ENCODE measurements at regions not wholly inside any gene's neighbourhood (a gene's known extent, or its start where the extent isn't known, plus 50 kb on each side); places are given as distances from the start of the nearest gene placed in this dataset.
"Not testable (repeated sequence)": the region's sequence is repeated elsewhere in the genome, so short reads cannot be mapped to it uniquely, and the experiment has no call there.

DNA sequence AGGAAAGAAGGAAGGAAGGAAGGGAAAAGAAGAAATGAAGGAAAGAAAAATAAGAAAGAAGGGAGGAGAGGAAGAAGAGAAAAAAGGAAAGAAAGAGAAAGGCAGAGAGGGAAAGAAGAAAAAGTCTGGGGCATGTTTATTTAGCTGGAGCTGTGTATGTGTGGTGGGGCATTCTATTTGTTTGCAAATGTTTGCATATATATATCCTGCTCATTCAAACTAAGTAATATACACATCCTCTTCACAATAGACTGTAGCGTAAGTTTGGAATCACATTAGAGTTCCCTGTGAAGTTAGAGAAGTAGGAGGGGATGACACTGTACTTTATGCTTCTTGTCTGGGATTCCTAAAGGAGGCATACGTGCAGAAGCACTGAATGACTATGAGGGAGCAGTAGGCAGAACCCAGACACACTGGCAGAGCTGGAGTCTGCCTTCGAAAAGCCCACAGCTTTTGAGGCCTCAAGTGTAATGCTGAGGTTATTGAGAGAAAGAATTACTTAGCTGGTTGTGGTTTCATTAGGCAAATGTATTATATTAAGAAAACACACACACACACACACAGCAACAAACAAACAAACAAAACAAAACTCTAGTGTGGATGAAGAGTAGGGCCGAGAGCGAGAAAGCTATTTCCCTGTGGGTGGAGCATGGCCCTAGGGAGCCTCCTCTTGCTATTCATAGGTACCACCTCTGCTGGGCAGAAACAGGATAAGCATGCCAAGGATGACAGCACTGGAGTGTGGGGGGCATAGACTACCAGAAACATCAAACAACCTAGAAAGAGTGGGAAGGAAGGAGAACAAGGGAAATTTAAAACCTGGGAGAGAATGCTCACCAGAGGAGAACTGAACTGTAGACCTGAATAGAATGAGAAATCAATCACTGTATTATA, 905.1 kb upstream of the NXPH2 start:
- no peak for DNase-seq

DNA sequence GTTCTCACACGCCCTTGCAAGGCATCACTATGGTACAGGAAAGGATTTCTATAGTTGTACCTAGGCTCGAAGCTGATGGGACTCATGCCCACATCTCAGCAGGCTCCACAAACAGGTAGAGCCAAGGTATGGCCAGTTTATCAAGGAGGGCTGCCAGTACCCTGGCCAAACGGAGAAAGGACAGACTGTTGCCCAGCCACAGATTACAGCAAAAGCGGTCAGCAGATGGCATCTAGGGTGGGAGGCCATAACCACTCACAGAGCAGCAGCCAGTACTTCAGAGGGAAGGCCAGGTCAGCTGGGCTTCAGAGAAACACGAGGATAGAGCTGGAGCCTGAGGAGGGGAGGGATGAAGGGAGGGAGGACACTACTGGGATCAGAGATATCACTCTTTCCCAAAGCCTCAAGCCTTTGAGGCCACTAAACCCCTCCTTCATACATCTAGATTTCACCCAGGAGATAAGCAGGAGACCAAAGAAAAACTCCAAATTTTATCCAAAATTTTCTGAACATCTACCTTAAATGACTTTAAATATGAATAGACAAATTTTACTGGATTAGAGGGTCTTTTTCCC, 904.2 kb upstream of the NXPH2 start:
- DNase-seq, result no peak

DNA sequence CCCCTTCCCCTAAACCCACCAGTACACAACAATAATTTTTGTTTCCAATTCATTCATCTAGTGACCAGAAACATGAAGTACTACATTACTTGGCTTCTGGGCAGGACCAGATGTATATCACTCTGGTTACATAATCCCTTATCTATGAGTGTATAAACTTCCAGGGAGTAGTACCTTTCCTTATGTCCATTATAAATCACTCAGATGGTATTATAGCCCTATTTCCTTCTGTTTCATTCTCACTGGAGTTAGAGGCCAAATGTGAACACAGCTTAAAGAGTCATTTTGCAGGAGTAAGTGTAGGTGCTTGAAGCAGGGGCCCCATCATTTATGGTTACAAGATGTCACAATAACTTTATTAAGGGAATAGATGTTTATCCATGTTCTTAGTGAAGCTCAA, 894.4 kb upstream of the NXPH2 start:
- DNase-seq, result no peak

DNA sequence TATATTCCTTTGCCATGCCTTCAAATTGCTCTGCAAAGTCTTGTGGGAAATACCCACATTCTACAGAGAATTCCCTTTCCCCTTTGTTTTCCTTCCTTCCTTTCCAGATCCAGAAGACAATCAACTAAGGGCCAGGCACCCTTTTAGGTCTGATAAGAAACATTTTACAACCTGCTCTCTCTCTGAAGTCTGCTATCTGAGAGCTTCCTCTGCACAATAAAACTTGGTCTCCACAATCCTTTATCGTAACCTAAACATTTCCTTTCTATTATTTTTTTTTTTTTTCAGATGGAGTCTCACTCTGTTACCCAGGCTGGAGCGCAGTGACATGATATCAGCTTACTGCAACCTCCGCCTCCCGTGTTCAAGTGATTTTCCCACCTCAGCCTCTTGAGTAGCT, 893.3 kb upstream of the NXPH2 start:
- DNase-seq, result not testable (repeated sequence)

DNA sequence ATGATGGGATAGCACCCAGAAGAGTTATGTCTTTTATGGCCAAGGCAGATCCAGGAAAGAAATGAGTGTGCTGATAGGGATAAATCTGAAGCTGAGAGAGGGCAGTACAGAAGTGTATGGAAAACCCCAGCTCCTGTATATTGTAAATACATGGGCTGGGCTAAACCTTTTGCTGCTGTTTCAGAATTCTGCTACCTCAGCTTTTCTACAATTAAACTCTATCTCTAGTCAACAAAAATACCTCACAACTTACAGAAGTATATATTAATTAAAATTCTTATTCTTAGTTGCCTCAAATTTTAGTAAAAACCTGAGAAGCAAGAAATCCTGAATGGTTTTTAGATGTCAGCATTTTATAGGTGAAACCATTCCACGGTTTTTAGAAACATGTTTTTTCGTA, 889.5 kb upstream of the NXPH2 start:
- DNase-seq, result no peak

DNA sequence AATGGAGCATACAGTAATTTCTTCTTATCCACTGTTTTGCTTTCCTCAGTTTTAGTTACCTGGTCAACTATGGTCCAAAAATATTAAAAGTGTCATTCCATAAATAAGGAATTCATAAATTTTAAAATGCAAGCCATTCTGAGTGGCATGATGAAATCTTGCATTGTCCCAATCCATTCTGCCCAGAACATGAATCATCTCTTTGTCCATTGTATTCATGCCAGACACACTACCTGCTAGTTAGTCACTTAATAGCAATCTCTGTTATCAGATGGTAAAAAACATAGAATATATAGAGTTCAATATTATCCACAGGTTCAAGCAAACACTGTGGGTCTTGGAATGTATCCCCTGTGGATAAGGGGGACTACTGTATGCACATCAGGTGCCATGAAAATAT, 872.2 kb upstream of the NXPH2 start:
- DNase-seq, result no peak

DNA sequence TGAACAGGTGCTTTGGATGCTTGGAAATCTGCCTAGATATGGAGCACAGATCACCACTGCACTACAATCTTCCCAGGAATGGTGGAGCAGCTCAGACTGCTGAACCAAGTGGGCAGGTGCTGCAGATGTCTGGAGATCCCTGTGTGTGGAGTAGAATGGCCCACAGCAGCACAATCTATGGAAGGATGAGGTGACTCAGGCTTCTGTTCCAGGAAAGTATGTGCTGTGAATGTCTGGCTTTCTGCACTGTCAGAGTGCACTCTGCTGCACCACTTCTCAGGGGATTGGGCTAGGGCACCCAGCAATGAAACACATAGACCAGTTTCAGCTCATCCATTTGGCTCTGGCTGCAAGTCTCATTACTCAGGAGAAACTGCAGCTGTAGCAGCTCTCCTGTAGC, 865.4 kb upstream of the NXPH2 start:
- DNase-seq, result no peak

DNA sequence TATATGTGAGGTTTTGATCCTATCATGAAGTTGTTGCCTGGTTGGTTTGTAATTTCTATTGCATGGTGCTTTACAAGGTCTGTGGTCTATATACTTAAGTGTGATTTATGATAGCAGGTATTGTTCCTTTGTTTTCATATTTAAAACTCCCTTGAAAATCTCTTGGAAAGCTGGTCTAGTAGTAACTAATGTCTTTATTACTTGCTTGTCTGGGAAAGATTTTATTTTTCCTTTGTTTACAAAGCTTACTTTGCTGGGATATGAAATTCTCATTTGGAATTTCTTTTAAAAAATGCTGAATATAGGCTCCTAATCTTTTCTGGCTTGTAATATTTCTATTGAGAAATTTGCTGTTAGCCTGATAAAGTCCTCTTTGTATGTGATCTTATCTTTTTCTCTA, 862.9 kb upstream of the NXPH2 start:
- DNase-seq, result no peak

DNA sequence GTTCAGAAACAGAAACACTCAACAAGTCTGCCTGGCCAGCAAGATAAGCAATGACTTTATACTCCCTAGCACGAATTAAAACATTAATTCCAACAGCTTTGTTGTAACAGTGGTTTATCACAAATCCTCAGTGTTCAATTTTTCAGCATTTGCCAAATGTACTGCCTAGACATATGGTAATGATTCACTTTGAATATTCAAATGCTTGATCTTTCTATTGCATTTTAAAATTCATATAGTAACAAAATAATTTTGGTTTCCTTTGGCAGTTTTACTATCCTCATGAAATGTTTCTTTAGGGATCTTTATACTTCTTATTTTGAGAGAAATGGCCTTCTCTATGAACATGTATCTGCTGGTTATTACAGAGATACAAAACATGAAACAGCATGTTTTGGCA, 851.8 kb upstream of the NXPH2 start:
- no peak for DNase-seq

DNA sequence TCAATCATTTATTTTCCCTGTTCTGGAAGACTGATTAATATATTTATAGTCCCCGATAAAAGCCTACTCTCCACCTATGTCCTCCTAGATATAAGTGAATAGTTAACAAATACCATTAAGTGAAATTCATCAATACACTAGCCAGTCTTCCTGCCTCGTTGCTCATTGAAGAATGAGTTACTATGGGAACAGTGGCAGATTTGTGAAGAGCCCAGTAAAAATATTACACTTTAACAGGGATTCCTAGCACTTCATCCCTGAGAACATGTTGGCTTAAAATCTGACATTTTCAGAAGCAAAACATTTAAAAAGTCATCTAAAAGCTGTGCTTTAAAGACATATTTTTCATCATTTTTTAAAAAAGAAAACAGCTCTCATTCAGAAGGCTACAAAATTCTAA, 848.7 kb upstream of the NXPH2 start:
- DNase-seq, result no peak

DNA sequence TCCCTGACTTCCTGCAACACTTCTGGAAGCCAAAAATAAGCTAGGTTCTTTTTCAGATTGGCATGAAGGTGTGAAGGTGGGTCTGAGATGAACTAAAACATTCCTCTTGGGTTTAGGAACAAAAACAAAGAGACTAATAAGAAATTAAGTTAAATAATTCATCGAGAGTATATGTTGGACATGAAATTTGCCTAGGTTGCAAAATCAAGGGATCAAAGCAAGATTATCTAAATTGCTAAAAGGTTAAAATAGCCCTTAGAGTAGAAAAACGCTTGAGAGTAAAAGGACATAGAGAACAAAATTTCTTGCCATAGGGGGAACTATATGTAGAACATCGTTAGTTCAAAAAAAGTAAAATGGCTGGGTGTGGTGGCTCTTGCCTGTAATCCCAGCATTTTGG, 845.9 kb upstream of the NXPH2 start:
- DNase-seq, result no peak

DNA sequence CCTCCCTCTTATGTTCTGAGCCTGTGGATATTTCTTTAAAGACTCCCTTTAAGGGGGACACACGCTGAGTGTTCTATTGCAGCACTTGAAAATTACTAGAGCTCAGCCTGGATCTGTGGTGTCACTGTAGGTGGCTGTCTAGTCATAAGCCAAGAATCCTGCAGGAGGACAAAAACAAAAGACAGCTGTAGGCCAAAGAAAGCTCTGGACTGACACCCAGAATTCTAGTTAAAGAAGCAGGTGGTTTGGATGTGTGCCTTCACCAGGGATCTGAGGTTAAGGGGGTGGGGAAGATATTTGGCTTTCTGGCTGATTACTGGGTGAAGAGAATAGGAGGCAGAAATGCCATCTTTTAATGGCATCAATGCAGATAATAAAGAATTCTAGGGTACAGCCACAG, 842.5 kb upstream of the NXPH2 start:
- no peak for DNase-seq

DNA sequence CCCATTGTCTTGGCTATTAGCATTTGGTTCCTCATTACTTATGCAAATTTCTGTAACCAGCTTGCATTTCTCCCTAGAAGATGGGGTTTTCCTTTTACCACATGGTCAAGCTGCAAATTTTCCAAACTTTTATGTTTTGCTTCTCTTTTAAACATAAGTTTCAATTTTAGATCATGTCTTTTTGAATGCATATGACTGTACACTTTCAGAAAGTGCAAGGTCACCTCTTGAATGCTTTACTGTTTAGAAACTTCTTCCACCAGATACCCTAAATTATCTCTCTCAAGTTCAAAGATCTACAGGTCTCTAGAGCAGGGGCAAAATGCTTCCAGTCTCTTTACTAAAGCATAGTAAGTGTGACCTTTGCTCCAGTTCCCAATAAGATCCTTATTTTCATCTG, 837.6 kb upstream of the NXPH2 start:
- DNase-seq, result no peak

DNA sequence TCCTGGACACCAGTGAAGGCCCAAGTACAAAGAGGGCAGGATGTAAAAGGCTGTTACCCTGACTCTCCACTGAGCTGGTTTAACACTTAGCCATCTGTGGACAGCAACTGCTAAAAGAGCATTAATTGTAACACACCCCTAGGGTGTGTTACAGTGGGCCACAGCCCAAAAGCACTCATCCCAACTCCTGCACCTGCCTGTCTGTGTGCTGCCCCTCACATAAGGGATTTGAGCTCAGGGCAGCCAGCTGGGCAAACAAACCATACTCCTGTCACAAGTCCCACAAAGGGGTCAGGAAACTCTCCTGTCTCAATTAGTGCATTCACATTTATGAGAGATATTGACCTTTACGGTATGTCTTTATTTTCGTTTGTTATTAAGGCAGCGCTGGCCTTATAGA, 833.1 kb upstream of the NXPH2 start:
- no peak for DNase-seq

DNA sequence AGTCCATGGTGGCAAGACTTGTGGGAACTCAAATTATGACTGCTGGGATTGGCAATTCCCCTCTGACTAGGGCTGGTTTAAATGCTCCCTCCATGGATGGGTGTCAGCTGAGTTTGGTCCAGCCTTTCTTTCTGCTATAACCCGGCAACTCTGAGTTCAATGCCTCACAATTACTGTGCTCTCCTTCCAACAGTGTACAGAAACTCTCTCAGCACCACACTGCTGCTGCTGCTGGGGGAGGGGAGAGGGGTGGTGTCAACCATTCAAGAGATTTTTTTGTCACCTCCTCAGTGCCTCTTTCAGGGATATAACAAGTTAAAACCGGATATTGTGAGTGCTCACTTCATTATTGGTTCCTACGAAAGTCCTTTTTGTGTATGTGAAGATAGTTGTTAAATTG, 830.3 kb upstream of the NXPH2 start:
- no peak for DNase-seq

DNA sequence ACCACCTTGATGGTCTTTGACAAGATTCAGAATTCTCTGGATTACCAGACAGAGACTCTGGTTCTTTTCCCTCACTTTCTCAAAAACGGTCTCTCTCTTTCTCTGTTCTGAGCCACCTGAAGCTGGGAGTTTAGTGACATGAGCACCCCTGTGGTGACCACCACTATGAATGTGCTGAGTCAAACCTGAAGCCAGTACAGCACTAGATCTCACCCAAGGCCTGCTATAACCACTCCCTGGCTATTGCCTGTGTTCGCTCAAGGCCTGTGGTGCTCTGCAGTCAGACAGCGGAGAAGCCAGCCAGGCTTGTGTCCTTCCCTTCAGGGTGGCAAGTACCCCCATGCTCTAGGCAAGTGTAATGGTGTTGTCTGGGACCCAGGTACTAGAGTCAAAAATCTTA, 828.9 kb upstream of the NXPH2 start:
- DNase-seq, result no peak

DNA sequence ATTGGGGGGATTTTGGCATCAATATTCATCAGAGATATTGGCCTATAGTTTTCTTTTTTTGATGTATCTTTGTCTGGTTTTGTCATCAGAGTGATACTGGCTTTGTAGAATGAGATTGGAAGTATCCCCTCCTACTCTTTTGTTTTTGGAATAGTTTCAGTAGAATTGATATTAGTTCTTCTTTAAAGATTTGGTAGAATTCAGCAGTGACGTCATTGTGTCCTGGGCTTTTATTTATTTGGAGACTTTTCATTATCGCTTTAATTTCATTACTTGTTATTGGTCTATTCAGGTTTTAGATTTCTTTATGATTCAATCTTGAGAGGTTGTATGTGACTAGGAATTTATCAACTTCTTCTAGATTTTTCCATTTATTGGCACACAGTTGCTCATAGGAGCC, 825.5 kb upstream of the NXPH2 start:
- no peak for DNase-seq

DNA sequence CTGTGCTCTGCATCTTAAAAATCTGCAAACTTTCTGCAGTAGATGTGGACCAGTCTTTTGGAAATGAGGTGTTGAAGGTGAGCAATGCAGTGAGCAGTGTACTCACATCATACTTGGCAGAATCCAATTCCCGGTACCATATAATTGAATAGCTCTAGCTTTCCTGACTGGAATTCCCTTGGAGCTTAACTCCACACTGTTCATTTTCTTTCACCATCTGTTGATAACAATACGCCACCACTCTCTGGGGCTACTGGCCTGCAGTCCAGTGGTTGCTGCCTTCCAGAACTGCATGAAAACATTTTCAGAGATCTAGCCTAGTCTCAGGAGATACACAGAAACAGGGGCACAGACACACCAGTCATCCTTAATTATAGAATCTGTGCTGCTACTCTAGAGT, 820.0 kb upstream of the NXPH2 start:
- no peak for DNase-seq

DNA sequence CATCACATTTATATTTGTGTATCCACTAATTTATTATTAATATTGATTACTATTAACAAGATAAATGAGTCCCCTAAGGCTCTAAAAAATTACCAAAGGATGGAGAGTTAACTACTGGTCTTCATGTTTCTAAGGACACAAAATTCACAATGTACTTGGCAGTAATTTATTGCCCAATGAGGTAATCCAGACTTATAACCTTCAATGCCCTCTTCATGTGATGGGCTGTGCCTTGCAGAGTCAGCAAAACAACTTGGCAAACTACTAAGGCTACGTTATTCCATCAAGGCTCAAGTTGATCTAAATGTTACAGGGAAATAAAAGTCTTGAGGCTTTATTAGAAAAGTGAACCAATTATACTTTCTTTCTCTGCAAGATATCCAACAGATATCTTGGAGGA, 804.9 kb upstream of the NXPH2 start:
- DNase-seq, result no peak

DNA sequence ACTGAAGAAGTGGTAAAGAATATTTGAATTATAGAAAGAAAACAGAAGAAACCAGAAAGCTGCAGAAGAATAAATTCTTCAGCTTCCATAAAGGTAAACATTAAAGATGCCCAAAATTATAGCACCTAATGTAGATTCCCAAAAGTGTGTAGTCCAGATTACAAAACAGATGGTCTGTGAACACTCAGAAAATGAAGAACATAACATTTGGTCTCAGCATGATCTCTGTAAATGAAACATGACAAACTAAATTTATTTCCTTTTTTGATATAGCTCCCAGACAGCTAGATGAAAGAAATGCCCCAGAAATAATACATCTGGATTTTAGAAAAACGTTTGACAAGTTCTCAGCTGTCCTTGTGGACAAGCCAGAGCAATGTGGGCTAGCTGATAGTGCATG, 794.2 kb upstream of the NXPH2 start:
- DNase-seq, result no peak

DNA sequence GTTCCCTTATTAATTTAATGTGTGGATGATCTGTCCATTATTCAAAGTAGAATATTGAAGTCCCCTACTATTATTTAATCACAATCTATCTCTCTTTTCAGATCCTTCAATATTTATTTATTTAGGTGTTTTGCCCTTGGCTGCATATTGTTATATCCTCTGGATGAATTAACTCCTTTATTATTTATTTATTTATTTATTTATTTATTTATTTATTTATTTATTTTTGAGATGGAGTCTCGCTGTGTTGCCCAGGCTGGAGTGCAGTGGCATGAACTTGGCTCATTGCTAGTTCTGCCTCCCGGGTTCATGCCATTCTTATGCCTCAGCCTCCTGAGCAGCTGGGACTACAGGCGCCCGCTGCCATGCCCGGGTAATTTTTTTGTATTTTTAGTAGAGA, 776.6 kb upstream of the NXPH2 start:
- no peak for DNase-seq

DNA sequence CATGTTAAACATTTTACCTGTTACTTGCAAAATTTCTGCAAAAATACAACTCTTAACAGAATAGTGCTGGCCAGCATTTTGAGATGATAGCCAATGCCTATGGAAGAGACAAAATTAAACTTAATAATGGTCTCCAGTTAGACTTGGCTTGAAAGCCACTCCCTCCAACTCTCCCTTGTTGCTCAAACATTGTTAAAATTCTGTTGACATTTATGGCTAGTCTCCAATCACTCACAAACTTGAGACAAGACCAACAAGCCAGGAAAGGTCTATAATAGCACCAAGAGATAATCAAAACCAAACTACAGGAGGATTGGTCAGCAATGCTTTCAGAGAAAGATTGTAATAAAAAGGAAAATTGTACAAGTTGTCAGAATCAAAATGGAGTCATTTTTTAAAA, 770.7 kb upstream of the NXPH2 start:
- no peak for DNase-seq

DNA sequence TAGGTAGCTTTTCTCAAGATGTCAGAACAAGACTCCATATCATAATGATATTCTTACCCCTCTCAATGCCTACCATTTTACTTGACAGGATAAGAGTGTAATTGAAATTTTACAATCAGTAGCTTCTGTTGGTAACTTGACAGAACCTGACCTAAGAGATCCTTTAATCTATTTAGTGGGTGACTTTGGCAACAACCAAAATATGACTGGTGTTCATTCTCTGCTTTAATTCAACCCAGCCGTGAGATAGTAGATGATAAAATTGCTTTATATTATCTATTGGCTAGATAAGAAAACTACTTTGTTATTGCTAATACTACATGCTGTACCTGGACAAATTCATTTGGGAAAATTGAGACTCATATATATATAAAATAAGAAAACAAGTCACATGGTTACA, 770.2 kb upstream of the NXPH2 start:
- DNase-seq, result no peak

DNA sequence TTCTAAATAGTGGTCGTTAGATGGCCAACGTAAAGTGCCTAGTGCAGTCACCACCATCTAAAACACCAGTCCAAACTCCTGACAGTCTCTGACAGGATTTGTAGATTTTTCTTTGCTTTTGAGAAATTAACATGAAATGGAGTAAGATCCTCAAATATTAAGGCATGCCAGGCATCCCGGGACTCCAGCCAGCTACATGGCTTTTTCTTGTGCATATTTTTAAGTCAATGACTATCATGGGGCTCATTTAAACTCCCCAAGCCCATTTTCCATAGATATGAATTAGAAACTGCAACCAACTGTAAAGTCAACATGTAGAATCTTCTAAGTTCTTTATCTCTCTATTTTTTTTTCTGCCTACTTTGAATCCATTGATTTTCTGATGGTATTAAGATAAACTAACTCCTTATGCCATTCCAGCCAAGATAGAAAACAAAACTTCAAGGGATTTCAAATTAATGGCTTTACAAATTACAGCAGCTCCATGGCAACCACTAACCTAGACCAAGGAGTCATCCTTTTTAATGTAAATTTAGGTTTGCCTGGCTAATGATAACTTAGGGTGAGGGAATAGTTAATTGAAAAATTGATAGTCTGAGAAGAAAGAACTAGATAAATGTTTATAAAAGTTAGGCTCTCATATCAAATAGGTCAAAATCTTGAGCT, 764.1 kb upstream of the NXPH2 start:
- no peak for DNase-seq

Data from occipital lobe (tissue), 1 donor.